ENCODE measurements at regions not wholly inside any gene's neighbourhood (a gene's known extent, or its start where the extent isn't known, plus 50 kb on each side); places are given as distances from the start of the nearest gene placed in this dataset.

GRCh38 chr20:8960241-8960640, 108.6 kb upstream of the PLCB4 start:
- H3K27ac ChIP-seq (ENCODE audit: extremely low read depth, low read depth, low read length), result no peak overlapping the region
- intact Hi-C loops (cut with micrococcal nuclease) (no loop called here), in situ Hi-C loops (cut with MboI) (no loop called here)
- no peak for ATAC-seq
- WGBS (ENCODE audit: insufficient coverage, low coverage, missing lambda C conversion rate), result 2% methylated on average over 4 of the region's 4 CpGs
- H3K9me3 ChIP-seq (replicated peaks; ENCODE audit: control insufficient read depth, insufficient read depth, low read depth, low read length), result no peaks in the 10 kb centered on the region
- no peak for DNase-seq (ENCODE audit: extremely low read depth in 1 of 4, low spot score in 3 of 4)
- no peak overlapping the region for H3K4me2 ChIP-seq (ENCODE audit: insufficient read depth, low read length)
- no peaks in the 10 kb centered on the region for H4K20me1 ChIP-seq (replicated peaks; ENCODE audit: control insufficient read depth, insufficient read depth, low read length)
- FAIRE-seq, result no peak
- H3K36me3 ChIP-seq (ENCODE audit: control insufficient read depth, insufficient read depth, low read length), result no peaks in the 10 kb centered on the region
- POLR2A ChIA-PET, result no interaction called here
- H3K9me1 ChIP-seq (ENCODE audit: control insufficient read depth, insufficient read depth, low read length), result no peaks in the 10 kb centered on the region
- H3K9ac ChIP-seq (ENCODE audit: insufficient read depth in 1 of 2, low read depth in 2 of 2, low read length in 2 of 2), result no peak overlapping the region
- H3K4me3 ChIP-seq, result no peak overlapping the region
- no peak overlapping the region; the same call in 1 of the 2 replicates for H2AFZ ChIP-seq (ENCODE audit: low read depth, low read length)
- no peaks in the 10 kb centered on the region for H3K27me3 ChIP-seq (ENCODE audit: control insufficient read depth in 2 of 2, insufficient read depth in 2 of 2, low read length in 2 of 2)
- no TSS peak for BruUV-seq (replicated peaks)
- H3K4me1 ChIP-seq (replicated peaks in 1 of 2; ENCODE audit: control insufficient read depth in 2 of 2, insufficient read depth in 2 of 2, low read length in 2 of 2), result no peaks in the 10 kb centered on the region
- CTCF ChIA-PET (ENCODE audit: low intra/inter-chr PET ratio), result interaction anchor here (0.7 kb wide), 1 partner anchor 1119 kb away, joined by 3 read pairs; no protein-coding TSS in a partner anchor
- TF ChIP-seq MED1 (CRISPR knock-in tag; IDR thresholded peaks at IDR 0.05; ENCODE audit: borderline replicate concordance), result no peak
- no peak for TF ChIP-seq SREBF1 (IDR thresholded peaks at IDR 0.05; ENCODE audit: borderline replicate concordance, low read depth, low read length)
- no peak for TF ChIP-seq ARHGAP35 (IDR thresholded peaks at IDR 0.05; ENCODE audit: partially characterized antibody)
- TF ChIP-seq PHB2 (IDR thresholded peaks at IDR 0.05; ENCODE audit: low read depth), result no peak
- no peak for TF ChIP-seq POLR2AphosphoS2 (IDR thresholded peaks at IDR 0.05; ENCODE audit: low read length)
- no peak for TF ChIP-seq ZNF282 (CRISPR knock-in tag; IDR thresholded peaks at IDR 0.05)
- TF ChIP-seq ZNF354B (CRISPR knock-in tag; IDR thresholded peaks at IDR 0.05), result no peak
- TF ChIP-seq GTF2B (IDR thresholded peaks at IDR 0.05; ENCODE audit: extremely low read depth, insufficient read length), result no peak
- no peak for TF ChIP-seq RBM22 (IDR thresholded peaks at IDR 0.05; ENCODE audit: low read depth, low read length, poor library complexity, severe bottlenecking)
- no peak for TF ChIP-seq NR2F6 (CRISPR knock-in tag; IDR thresholded peaks at IDR 0.05)
- H3K79me2 ChIP-seq (ENCODE audit: control insufficient read depth, insufficient read depth, low read length), result no peaks in the 10 kb centered on the region

Measured in K562 (cell line).